ENCODE measurements at regions not wholly inside any gene's neighbourhood (a gene's known extent, or its start where the extent isn't known, plus 50 kb on each side); places are given as distances from the start of the nearest gene placed in this dataset.
"Not testable (repeated sequence)": the region's sequence is repeated elsewhere in the genome, so short reads cannot be mapped to it uniquely, and the experiment has no call there.

DNA sequence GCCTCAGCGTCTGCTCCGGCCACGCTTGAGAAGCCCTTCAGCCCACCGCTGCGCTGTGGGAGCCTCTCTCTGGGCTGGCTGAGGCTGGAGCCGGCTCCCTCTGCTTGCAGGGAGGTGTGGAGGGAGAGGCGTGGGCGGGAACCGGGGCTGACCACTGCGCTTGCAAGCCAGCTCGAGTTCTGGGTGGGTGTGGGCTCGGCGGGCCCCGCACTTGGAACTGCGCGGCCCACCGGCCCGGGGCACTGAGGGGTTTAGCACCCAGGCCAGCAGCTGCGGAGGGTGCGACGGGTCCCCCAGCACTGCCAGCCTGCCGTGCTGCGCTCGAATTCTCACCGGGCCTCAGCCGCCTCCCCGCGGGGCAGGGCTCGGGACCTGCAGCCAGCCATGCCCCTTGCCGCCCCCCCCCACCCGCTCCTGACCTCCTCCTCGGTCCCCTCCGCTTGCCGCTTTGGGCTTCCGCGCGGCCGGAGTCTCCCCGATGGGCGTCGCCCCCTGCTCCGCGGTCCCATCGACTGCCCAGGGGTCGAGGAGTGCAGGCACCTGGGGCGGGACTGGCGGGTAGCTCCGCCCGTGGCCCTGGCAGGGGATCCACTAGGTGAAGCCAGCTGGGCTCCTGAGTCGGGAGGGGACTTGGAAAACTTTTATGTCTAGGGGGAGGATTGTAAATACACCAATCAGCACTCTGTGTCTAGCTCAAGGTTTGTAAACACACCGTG lies 106.7 kb downstream of the RAP2B start:
- DNase-seq (ENCODE audit: low read depth in 2 of 2) = no peak

DNA sequence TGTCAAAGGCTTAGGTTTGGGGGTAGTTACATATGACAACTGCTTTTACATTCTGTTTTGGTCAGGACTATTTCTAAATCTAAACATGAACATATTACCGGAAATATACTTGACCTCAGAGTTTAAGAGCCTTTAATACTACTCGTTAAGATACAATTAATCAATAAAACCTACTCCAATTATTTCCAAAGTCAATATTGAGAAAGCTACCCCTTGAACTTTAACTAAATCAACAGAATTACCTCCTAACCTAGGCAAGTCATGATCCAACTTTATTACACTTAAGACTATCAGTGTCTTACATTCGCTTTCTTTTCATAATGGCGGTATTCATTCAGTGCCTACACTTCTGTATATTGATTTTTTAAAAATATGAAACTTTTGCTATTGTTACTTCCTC lies 107.7 kb downstream of the RAP2B start:
- no peak for DNase-seq (ENCODE audit: low read depth in 2 of 2)

DNA sequence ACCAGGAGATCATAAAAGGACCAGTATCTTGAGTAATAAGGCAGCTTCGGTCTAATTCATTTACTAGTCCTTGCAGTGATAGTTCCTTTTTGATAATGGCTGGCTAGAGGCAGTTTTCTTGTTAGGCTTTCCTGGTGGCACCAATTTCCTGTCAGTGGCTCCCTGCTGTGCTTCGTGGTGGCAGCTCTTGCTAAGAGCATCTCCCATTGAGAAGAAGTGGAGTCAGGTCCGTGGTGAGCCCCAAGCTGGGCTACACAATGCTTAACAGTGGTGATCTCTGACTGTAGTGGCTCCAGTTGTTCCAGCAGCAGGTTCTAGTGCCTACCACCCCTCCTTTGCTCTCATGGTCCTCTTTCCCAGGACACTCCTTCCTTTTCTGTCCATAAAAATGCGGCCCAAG lies 111.2 kb downstream of the RAP2B start:
- DNase-seq (ENCODE audit: low read depth in 2 of 2) = no peak

DNA sequence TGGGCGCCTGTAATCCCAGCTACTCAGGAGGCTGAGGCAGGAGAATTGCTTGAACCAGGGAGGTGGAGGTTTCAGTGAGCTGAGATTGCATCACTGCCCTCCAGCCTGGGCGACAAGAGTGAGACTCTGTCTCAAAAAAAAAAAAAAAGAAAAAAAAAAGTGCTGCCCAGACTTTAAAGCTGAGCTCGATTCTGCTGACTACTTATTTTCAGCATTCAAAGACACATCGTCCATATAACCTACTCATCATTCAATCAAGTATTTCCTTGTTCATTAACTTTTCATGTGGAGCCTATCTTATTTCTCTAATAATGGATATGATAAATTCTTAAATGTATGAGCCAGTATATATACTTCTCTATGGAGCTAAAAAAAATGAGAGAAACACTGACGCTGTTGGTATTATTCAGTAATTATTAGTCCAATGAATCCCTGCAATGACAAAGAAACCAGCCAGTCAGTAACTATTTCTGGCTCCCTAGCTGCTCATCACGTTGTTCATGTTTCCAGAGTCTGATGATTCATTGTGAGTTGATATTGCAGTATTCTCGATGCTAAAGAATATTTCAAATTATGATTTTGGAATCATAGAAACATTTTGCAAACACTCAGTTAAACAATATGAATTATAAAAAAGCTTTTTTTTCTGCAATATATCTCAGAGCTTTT lies 111.9 kb downstream of the RAP2B start:
- no peak for DNase-seq (ENCODE audit: low read depth in 2 of 2)

DNA sequence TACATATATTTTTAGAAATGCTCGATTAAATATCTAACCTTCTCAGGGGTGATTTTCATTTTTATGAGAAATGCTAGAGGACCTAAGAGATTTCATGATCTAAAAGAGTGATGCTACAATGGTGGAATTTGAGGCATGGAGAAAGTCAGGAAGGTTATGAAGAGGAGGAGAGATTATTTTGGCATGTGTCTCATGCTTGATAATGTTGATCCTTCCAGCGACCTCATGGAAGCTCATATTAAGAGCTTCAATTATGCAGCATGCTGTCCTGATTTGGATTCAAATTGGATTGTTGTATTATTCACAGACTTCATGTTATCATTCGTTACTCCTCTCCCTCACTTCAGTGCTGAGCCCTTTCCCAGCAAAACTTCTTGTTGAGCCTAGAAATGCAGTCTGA lies 112.5 kb downstream of the RAP2B start:
- DNase-seq (ENCODE audit: low read depth in 2 of 2) = no peak

DNA sequence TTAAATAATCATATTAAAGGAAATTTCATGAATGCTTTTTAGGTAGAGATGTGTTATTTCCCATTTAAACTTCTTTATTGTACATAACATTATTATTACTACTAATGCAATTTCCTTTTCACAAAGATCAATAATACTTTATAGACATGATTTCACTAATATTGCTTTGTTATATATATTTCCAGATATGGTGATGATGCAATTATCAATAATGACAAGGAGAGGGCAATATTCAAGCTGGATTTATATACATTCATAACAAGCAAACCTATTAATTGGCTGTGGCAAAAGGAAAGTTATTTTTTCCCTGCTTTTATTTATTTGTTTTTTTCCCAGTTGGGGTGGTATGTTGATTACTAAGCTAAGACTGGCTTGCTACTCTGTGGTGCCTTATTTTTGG lies 113.5 kb downstream of the RAP2B start:
- DNase-seq (ENCODE audit: low read depth in 2 of 2) = no peak

DNA sequence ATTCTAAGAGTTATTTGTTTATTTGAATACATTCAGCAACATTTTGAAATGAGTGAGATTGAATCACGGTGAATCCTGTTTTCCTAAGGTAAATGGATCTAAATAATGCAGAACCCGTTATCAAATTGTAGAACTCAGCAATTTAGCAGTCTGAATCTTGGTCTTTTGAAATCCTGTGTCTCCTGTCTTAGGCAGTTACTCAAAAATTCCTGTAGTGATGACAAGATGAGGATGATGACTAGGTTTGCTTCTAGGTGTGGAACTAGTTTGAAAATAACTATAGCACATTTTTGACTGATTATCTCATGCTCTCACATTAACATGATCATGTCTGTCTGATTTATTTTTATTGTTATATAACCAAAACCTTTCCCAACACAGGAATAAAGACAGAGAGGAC lies 115.0 kb downstream of the RAP2B start:
- no peak for DNase-seq (ENCODE audit: low read depth in 2 of 2)

DNA sequence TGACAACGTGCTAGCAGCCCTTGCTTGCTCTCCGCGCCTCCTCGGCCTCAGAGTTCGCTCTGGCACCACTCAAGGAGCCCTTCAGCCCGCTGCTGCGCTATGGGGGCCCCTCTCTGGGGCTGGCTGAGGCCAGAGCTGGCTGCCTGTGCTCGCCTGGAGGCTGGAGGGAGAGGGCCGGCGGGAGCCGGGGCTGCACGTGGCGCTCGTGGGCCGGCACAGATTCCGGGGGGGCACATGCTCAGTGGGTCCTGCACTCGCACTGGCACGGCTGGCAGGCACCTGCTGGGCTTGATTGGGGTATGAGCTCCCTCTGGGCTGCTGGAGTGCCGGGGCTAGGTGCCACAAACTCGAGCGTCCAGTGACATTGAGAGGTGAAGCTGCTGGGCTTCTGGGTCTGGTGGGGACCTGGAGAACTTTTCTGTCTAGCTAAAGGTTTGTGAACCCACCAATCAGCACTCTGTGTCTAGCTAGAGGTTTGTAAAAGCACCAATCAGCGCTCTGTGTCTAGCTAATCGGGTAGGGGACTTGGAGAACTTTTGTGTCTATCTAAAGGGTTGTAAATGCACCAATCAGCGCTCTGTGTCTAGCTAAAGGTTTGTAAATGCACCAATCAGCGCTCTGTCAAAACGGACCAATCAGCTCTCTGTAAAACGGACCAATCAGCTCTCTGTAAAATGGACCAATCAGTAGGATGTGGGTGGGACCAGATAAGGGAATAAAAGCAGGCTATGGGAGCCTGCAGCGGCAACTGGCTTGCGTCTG lies 119.4 kb downstream of the RAP2B start:
- DNase-seq (ENCODE audit: low read depth in 2 of 2) = not testable (repeated sequence)

DNA sequence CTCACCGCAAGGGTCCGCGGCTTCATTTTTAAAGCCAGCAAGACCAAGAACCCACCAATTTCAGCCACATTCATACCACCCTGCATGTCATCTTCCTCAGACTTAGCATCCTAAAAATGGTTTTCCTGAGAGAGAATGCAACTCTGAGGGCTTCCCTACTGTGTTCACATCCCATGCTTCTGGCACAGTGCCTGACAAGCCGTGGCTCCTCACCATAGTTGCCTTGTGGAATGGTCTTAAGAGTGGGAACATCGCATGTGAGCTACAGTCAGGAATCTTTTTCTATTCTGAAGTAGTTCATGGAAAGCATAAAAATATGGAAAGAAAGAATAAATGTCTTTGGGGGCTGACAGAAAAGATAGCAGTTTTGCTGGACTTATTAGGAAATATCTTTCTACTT lies 120.3 kb downstream of the RAP2B start:
- no peak for DNase-seq (ENCODE audit: low read depth in 2 of 2)

DNA sequence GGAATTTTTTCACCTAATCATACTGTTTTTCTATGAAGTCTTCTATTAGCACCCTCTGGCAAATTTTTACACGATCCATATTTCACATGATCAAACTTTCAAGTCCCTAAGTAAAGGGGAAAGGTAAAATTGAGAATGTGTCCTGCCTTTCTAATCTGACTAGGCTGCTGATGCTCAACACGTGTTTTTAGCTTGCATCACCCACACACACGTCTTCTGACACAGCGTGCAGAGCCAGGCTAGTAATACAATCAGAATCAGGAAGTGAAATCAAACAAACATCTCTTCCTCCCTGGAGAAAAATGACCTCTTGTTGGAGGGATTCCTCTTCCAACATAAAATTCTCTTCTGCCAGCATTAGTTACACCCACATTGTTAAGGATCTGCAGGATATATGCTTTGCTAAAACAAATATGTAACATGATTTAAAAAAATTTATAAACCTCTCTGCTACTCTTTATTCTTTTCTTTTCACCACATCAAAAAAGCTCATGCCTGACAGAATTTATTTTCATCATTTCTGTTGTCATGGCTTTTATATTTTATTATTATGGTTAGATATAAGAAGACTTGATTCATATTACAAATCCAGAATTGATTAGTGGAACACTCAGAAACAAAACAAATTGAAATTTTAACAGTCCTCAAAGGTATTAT lies 122.4 kb downstream of the RAP2B start:
- DNase-seq (ENCODE audit: low read depth in 2 of 2) = peak; percentile 20 to 21

DNA sequence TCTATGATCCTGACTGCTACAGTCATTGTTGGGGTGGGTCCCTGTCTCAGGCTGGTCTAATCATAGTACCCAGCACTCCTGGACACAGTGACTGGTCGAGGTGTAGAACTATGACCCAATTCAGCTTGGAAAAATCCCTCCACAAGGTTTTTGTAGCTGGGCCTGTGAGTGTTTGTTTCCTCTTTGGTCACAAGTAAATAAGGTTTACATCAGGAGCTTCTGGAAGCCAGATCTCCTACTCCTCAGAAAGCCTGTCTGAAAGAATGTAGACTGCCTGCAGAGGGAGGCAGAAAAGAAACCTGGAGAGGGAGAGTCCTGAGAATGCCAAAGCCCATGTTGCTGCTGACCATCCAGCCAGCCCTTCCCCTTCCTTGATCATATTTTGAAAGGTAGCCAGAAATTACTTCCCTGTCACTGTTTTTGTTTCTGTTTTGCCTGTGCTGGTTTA lies 123.2 kb downstream of the RAP2B start:
- no peak for DNase-seq (ENCODE audit: low read depth in 2 of 2)

DNA sequence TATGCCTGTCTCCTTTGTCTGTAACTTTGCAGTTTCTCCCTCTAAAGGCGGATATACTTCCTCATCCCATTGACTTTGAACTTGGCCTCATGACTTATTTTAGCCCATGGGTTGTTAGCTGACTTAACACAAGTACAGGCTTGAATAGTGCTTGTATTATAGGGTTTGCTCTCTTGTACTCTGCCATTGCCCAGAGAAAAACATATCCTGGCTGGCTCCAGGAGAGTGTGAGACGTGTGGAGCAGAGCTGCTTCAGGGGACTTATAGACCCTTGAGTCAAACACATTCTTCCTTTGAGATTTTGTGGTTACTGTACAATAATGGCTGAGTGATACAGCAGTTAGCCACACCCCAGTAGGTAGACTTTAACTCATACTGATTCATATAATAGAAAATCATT lies 124.0 kb downstream of the RAP2B start:
- DNase-seq (ENCODE audit: low read depth in 2 of 2) = no peak

DNA sequence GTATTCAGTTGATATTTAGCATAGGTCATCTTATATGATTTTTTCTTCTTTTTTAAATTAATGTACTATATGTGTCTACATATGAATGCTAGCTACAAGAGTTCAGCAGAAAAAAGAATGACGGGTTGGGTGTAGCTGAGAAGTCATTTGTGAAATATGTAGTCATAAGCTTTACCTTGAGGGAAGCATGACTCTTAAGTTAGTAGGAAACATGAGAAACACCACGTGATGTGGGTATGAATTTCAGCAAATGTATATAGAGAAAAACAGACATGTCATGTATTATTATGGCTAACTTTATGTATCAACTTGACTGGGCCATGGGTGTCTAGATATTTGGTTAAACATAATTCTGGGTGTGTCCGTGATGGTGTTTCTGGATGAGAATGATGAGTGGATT lies 125.0 kb downstream of the RAP2B start:
- no peak for DNase-seq (ENCODE audit: low read depth in 2 of 2)

DNA sequence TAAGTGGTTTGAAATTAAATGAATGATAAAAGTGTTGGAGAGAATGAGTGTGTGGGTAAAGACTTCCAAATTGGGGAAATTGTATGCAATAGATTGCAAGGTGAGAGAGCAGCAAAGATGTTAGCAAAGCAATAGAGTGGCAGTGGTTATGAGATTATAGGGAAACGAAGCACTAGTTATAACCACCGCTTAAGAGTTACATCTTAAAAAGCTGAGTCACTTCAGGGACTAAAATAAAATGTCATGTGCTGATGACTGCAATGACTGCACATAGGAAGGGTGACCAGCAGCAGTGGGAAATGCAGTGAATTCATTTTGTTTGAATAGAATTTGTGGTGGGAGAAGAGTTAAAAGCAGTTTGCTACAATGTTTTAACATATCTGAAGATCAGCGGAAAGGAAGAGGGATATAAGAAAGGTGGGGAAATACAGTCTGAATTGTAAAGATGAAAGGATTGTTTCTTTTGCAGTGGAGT lies 127.3 kb downstream of the RAP2B start:
- no peak for DNase-seq (ENCODE audit: low read depth in 2 of 2)

DNA sequence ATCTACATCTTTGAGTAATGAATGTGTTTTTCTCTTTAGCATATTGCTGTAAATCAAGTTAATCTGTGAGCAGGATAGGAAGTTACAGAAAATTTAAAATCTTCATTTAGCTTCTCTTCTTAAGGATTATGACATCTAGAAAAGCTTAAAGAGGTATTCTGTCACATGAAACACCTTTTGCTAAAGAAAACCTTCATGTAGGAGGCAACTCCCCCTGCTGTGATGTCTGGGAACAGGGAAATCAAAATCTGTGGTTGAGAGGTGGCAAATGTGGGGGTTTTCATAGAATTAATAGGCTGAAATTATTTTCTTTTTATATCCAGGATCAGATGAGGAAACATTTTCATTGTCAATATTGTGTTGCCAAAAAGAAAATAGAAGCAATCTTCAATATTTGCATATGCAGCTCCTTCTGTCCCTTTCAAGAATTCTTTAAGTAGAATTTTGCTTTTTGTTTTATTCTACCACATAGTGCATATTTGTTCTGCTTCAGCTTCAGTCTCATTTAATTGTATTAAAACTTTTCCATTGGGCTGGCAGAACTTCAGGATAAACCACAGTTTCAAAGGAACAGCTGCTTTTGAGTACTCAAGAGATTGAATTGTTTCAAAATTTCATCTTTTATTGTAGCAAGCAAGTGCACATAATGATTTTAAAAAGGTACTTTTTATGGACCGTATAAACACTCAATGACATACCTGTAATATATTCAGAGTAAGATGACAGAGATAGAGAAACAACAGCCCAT lies 128.4 kb downstream of the RAP2B start:
- DNase-seq (ENCODE audit: low read depth in 2 of 2) = no peak

DNA sequence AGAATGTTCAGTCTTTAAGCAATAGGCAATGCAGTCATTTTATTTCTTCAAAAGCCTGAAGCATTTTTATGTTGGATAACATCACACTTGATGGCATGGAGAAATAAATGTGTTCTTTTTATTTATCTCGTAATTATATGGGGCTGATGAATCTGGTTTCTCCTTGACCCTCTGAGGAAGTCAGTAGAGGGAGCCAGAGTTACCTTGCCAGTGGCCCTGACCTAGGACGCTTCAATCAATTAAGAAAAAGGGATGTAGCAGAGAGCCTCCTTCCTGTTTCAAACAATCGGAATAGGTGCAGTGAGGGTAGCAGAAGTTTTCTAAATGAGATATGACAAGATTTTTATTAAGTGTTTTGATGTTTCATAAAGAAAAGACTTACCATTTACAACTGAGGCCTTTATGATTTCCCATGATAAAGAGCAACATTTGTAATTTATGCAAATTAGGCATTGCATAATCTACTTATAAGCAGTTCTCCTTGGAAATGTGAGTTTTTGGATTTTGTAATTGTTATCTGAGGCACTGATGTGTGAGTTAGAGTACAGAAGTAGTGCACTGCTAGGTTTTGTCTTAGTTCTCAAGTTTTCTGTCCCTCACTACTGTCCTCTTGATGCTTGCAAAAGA lies 129.1 kb downstream of the RAP2B start:
- DNase-seq (ENCODE audit: low read depth in 2 of 2) = no peak

DNA sequence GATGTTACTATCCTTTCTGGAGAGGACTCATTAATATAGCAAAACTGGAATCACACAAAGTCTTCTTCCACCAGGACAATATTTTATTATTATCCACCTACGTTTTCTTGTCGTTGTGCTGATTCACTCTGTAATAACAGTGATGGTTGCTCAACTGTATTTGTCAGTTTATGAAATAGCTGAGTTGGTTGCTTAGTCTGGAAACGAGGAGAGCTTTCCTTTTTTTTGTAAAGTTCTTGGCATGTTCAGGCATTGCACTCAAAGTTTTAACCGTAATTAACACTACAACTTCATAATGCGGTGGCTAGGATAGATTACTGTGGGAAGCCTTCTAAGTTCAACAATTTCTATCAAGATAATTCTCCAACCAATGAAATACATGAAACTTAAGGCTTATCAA lies 131.2 kb downstream of the RAP2B start:
- DNase-seq (ENCODE audit: low read depth in 2 of 2) = no peak

DNA sequence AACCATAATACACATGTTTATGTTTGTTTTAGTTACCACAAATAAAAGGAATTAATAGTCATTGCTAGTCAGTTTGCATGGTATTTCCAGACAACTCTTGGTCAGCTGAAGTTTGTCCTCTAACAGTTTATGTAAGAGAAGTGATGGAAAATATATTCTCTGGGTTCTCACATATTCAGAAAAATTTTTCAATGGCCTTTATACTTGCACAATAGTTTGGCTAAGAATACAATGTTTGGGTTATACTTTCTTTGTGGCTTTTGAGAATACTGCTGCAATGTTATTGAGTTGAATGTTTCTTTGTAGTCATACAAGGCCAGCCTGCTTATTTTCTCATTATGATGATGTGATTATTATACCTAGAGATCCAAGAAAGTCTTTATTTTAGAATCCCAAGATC lies 133.9 kb downstream of the RAP2B start:
- no peak for DNase-seq (ENCODE audit: low read depth in 2 of 2)

DNA sequence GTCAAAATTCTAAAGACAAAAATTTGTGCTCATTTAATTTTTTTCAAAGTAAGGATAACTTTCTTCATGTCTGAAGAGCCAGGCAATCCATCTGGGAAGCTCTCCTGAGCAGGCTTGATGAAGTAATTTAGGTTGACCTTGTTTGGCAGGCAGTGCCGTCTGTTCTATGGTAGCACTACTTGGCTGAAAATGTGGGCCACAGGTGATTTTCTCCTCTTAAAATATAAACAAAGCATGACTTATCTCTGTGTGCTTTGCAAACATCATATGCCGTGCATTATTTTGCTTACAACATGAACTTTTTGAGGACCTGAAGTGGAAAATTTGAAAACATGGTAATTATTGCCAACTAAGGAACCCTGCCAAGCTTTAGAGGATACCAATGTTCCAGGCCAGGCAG lies 143.2 kb downstream of the RAP2B start:
- no peak for DNase-seq (ENCODE audit: low read depth in 2 of 2)

DNA sequence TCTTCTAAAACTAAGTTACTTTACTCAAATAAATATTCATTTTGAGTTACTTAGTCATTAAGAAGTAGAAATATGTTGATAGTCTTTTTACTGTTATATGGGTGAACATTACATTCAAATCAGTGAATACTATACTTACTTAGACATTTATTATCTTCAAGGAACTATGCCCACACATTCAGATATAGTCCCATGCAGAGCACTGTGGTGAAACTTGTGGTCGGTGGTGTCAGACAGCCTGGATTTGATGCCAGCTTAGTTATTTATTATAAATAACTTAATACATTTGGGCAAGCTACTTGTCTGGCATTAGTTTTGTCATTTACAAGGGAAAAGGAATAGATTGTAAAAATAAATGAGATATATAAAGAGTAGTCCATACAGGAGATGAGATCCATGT lies 149.5 kb downstream of the RAP2B start:
- DNase-seq (ENCODE audit: low read depth in 2 of 2) = no peak

DNA sequence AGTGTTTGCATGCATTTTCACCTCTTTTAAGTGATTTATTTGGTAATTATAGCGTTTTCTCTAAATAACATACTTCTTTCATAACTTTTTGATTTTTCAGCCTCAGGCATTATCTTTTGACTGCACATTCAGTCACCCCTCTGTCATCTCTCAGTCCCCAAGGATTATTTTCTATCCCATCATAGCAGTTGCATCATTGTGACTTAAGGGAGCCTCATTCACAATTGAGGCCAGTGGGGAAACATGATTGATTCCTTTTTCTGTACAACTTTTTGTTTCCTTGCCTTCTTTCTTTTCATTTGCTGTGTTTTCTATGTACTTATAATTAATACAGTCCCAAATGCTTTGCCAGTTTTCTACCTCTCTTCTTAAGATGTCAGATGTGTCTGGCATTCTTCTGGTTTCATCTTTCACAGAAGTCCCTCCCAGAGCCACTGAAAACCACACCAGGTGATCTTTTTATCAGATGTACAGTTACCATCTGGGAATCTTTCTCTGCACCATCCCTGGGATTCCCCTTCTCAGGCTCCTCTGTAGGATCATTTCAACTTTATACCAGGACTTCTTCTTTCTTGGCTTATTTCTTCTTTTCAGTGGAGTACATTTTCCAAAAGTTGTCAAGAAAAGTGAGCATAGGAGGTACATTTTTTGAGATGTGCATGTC lies 151.4 kb downstream of the RAP2B start:
- DNase-seq (ENCODE audit: low read depth in 2 of 2) = no peak
